ENCODE measurements at regions not wholly inside any gene's neighbourhood (a gene's known extent, or its start where the extent isn't known, plus 50 kb on each side); places are given as distances from the start of the nearest gene placed in this dataset.

DNA sequence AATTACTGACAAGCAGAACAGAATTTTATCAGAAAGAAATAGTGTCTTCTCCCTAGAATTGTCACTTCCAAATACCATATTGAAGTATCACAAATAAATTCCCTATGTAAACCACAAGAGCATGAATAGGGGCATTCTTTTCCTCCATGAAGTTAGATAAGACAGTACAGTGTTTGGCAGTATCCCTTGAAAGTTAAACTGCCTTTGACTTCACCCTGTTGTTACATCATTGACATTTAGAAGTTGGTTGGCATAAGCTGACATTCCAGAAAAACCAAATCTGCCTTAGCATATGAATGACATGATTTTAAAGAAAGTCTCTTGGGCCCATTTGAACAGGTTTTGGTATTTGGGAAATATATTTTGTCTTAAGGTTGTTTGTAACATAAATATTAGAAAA is 50.2 kb upstream of the OSR1 start:
- no peak for TF ChIP-seq CTCF (IDR thresholded peaks at IDR 0.05)
- no peak for TF ChIP-seq EZH2 (IDR thresholded peaks at IDR 0.05; ENCODE audit: borderline replicate concordance, insufficient read depth, low read depth, low read length, poor library complexity, severe bottlenecking)

Measured in B cell (primary cell).